GM11168 (cell line): ENCODE measurements at regions not wholly inside any gene's neighbourhood (a gene's known extent, or its start where the extent isn't known, plus 50 kb on each side); places are given as distances from the start of the nearest gene placed in this dataset.

Source experiments
- in situ Hi-C: fragments of 300-500 bp; cut with MboI; formaldehyde crosslinking; loops from one replicate; pipeline ENCODE4 v1.12.0; 2022; ENCODE audit warnings: low sequenced_read_pairs; ENCODE audit not compliant: unreplicated experiment

DNA sequence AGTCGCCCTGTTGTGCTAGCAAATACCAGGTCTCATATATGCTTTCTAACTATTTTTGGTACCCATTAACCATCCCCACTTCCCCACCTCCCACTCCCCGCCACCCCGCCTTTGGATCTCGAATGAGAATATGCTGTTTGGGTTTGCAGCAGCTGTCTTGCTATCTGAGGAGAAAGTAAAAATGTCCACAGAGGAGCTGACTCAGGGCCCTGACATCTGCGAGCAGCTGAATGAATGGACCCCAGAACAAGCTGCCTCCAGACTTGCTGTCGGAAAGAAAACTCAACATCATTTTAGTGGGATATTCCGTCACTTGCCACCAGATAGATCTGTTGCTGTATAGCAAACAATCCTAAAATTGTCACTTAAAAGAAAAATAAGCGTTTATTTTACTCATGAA is 103.7 kb downstream of the LINC00237 start:
- in situ Hi-C loops = no loop called here

DNA sequence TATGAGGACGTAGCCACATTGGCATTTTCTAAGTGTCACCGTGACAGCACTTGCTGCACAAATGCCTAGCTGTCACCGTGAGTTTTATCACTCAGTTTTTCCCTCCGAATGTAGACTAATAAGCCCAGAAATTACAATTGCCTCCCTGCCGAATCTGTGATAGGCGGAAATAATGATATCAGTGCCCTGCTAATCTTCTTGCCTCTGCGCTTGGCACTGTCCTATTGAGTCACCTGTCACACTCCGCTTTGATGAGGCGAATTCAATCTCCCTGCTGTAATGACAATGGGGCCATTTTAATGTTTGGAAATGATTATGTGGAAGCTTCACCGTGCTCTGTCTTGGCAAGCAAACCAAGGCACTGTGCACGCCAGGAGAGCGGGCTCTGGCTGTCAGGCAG is 112.8 kb downstream of the LINC00237 start:
- in situ Hi-C loops = no loop called here

DNA sequence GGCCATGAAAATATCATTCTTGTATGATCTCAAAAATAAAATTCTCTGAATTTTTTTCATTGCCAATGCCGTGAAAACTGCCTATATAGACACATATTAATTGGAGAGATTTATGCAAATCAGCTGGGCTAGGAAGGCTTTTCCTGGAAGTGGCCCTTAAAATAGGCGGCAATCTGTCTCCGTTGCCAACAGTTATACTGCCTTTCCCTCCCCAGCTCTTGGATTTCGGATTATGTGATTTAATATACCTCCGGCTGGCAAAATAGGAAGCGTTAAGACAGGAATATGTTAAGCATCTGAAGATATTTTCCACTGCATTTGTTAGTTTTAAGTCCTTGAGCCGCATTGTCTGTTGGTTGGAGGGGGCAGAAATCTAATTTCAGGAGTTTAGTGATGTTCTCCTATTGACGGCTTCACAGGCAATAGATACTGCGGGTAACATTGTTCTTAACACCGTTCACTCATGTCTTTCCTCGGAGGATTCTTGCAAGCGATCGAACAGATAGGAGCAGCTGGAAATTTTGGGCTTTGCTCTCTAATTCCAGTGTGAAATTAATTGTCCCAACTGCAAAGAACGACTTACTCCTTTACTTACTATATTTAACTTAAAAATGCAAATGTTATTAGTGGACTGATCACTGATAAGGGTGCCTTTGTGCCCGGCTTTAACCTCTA is 113.3 kb downstream of the LINC00237 start:
- in situ Hi-C loops = no loop called here

DNA sequence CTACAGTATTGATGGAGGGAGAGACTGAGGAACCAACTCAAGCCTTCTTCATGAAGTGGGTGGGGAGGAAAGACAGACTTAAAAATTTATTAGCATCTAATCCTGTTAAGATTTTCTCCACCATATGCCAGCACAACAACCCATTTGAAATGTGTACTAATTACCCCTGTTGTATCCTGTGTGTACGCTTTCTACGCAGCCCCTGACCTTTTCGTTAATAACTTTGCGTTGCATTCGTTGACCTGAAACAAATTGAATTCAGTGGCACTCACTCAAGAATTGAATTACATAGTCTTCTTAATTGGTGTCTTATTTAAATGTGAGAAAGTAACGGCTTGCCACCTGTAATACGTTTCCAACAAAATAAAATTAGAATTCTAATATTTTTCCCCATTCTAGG is 113.9 kb downstream of the LINC00237 start:
- in situ Hi-C loops = no loop called here

DNA sequence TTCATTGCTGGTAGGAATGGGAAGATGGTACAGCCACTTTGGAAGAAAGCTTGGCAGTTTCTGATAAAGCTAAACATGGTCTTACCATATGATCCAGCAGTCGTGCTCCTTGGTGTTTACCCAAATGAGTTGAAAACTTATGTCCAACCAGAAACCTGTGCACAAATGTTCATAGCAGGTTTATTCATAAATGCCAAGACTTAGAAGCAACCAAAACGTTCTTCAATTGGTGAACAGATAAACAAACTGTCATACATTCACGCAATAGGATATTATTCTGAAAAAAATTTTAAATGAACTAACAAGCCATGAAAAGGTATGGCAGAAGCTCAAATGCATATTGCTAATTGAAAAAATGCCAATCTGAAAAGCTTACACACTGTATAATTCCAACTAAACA is 117.1 kb downstream of the LINC00237 start:
- in situ Hi-C loops = no loop called here

DNA sequence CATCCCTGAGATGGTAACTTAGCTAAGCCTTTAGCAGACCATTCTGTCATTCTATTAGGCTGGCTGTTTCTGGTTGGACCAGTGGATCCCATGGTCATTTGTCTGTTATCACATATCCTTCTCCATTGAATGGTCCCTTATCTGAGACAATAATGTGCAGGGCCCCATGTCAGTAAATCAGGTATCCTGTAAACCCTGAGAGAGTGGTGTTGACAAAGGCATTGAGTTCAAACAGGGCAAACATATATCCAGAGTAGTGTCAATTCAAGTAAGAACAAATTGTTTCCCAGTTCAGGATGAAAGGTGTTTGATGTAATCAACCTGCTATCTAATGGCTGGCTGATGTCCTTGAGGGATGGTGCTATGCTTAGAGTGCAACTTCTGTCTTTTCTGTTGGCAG is 126.2 kb downstream of the LINC00237 start:
- in situ Hi-C loops = no loop called here

DNA sequence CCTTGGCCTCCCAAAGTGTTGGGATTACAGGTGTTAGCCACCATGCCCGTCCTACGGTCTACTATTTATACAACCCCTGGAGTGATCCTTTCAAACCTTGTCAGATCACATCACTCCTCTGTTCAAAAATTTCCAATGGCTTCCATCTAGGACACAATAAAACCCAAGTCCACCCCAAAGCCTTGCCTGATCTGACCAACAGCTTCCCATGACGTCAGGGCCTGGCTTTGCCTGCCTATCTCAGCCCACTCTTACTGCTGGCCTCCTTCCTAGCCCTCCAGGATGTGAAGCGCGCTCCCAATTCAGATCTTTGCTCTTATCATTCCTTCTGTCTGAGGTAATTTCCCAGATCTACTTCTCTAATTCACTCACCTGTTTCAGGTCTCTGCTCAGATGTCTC is 128.4 kb downstream of the LINC00237 start:
- in situ Hi-C loops = no loop called here

DNA sequence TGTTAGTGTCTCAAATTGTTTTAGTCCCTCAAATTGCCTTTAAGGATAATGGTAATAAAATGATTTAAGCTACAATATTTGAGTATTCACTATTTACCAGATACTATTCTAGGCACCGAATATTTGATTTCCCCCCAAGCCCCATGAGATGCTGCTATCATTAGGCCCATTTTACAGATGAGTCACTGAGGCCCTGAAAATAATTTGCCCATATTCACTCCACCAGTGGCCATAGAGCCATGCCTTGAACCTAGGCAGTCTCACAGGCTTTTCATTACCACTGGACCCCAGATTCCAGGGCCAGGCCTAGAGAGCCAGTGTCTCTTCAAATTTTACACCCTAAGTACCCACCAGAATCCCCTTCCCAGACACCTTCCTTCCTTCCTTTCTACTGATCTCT is 133.7 kb downstream of the LINC00237 start:
- in situ Hi-C loops = no loop called here

DNA sequence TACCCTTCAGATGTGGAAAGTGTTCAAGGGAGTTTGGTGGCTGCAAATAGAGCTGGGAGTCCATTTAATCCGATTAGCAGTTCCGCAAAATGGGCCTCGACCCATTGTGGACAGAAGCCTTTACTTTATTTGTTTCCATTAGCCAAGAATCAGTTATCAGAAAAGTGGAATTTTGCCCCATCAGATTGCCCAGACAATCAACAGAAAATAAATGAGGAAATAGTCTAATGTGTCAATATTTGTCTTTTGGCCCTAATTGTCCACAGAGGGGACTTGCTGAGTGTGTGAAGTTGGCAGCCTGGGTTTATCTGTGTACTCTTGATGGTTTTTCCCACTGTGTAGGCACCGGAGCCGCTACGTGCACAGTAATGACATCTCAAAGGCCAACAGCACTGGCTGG is 134.3 kb downstream of the LINC00237 start:
- in situ Hi-C loops = no loop called here

DNA sequence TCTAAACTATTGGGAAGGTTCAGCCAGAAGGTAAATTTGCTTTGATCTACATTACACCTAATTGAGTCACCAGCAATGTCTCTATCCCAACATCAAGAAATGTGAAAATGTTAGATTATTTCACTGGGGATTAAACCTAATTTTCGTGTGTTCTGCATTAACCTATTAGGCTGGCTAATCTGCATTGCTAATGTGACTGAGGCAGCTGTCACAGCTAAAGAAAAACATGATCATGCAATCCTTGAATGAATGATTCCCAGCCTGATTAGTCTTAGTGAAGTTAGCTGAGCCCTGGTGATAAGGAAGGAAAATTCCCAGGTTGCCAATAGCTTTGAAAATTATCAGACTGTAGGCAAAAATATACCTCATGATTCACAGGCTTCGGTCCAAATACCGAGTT is 135.3 kb downstream of the LINC00237 start:
- in situ Hi-C loops = no loop called here

DNA sequence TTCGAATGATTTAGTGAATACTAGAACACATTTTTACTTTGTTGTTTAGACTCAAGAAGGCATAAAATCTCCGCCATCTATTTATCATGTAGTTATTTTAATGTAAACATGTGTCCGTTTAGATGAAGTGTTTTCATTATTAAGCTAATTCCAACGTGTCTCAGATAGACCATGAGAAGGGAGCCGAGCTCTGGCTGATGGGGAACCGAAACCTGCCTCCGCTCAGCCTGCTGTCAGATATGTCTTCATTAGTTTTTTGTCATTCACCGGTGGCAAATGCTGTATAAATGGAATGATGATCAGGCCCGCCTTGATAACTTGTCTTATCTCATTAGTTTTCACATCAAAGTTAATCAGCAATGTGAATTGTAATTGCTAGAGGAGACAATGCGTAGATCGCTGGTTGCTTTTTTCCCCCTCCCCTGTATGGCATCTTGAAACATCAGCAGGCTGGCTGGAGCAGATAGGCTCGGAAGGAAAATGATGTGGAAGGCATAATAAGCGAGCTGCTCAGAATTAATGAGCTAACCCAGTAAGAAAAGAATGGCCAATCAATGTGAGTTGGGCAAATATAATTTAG is 136.4 kb downstream of the LINC00237 start:
- in situ Hi-C loops = no loop called here

DNA sequence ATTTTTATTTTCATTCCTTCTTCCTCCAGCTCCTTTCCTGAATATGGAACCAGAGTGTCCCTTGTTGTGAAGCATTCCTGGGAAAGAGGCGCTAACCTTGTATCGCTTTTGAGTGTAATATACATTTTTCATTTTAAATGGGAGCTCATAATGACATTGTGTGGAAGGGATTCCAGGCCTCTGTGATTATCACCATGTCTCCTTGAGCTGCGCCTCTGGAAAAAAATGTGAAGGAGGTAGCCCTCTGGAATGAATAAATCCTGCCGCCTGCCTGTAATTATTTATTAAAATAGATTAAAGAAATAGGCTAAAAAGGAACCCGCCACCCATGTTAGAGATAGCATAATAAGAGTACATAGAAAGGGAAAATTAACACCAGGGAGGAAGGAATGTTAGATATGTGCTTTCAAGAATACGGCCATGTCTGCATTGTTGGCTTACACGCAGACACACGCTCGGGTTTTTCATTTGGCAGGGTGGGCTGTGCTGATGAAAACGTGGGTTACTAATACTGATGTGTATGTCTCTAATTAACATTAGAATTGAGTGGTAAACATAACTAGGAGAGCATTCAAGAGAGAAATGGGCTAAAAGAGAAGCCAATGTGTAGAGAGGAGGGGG is 138.5 kb downstream of the LINC00237 start:
- in situ Hi-C loops = no loop called here

DNA sequence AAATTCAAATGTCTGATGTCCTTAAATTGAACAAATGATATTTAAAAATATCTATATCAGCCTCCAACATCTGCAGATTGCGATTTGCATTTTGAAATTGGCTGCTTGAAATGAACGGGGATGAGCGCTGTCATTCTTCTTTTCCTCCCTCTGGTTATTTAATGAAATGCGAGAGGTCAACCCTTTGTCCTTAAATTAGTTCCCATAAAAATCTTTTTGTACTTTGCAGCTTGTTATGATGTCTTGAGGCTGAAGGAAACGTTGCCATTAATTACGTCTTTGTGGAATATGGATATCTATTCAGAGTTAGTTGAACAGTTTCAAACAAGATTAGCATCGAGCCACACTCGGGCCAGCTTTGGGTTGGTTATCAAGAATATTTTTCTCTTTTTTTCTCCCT is 140.0 kb downstream of the LINC00237 start:
- in situ Hi-C loops = no loop called here

DNA sequence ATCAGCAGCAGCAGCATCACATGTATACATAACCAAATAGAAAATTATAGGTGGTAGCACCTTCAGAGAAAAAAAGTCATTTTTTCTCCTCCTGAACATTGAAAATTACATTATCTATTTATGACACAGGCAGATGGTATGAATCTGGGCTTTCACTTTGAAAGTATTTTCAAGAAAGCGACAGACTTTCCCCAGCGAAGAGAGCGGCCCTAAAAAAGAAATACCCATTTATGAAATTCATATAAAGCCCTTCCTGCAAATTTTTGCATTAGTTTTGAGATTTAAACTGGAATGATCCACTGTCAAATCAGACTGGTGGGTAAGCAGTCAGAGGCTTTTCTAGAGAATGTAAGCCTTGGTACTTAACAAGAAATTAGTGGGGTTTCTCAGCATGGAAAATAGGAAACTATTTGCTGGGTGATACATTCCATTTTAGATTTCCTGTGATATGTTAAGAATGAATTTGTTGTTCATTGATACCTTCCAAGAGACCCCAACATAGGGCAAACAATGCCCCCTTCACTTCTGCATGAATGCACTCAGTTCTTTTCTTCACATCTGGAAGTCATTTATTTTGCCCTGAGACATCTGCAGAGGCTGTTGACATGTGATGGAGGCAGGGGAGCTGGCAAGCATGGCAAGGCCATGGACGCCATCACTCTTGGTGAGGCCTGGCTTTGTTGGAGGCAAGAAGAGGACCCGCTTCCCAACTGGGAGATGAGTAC is 147.0 kb downstream of the LINC00237 start:
- in situ Hi-C loops = no loop called here

DNA sequence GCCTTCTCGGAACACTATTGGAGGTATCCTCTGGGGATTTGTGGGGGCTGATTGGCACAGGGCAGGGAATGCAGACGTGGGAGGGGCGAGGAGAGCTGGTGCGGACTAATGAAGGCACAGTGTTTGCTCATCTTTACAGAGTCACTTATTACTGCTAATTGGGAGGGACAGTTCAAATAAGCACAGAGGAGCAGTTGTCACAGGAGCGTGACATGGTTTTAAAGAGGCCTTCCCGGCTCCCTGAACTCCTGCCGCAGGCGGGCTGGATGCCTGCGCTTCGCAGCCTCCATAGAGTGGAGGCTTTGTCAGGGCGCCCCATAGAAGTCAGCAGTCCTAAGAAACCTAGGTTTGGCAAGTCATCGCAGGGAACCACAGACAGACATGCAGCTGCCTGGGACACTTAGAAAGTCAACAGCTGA is 149.6 kb downstream of the LINC00237 start:
- in situ Hi-C loops = no loop called here

DNA sequence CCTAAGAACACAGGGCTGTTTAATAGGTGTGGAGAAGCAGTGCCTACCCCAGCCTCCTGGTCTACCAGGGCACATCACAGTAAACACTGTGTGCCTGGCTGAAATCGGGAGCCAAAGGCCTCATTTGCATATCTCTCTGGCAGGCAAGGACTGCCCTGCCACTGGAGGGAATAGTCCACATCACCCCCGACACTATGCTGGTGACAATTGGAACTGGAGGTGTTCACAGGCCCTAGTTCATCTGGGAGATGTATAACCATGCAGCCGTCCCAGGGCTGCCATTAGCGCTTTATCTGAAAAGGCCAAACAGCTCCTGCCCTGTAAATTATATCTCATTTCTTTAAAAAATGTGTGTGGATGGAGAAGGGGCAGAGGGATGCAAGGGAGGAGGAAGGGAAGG is 150.3 kb downstream of the LINC00237 start:
- in situ Hi-C loops = no loop called here

DNA sequence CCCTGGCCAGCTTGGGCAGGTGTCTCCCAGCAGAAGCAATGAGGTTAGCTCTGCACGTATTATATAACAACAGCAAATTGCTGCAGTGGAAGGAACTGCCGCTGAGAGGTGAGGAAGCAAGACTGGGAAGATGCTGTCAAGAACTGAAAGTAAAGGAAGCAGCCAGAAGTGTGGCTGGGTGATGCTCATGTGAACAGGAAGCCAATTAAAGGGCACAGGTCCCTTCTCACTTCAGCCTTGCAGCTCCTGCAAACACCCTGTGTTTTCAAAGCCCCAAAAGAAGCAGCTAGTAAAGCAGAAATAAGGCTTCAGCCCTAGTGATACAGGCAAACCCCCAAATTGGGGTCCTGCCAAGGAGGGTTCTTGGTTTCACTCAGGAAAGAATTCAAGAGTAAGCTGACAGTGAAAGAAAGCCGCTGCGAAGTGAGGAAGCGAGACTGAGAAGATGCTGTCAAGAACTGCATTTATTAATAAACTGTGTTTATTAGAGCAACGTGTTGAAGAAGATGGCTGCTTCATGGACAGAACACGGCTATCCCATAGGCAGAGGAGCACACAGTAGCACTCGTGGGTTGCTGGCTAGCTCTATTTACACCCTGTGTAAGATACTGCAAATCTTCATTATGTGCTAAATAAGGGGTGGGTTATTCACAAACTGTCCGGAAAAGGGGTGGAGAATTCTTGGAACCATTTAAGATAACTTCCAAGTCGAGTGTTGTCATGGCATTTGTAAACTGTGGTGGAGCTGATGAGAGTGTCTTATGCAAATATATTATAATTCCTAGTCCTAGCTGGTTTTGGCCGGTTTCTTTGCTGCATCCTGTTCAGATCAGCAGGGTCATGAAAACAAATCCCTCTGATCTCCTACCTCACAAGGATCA is 152.2 kb downstream of the LINC00237 start:
- in situ Hi-C loops = no loop called here

DNA sequence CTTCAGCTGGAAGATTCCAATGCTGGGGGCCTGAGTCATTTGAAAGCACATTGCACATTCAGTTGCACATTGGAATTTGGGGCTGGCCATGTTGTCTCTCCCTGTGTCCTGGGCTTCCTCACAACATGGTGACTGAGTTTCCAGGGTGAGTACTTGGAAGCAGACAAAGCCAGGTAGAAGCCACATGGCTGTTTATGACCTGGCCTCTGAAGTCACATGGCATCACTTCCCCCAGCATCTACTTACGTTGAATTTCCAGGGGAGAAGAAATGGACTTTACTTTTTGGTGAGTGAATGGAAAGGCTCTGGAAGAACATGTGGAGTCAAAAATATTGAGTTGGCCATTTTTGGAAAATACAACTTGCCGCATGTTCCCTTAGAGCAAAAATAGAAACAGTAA is 155.5 kb downstream of the LINC00237 start:
- in situ Hi-C loops = no loop called here

DNA sequence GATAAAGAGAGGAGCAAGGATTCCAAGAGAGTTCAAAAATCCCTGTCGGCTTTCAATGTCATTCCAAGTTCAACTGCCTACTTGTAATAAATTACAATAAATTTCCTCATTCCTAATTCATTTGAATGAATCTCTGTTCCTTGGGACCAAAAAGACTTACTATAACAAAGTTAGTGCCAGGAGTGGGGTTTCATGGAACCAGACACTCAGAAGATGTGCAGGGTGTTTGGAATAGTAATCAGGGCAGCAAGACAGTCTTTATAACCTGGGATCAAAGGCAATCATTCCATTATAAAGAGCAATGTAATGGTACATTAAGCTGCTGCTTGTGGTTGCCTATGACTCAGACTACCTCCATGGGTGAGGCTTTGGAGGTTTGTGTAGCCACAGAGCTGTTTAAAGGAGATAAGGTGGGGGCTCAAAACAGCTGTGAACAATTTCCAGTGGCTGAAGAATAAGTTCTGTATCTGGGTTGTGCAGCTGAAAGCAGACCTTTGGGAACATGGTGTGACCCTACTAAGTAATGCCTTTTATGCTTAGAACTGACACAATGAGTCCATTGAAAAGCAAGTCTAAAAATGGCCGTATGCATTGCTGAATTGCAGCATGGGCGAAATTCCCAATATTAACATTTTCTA is 159.9 kb downstream of the LINC00237 start:
- in situ Hi-C loops = no loop called here

DNA sequence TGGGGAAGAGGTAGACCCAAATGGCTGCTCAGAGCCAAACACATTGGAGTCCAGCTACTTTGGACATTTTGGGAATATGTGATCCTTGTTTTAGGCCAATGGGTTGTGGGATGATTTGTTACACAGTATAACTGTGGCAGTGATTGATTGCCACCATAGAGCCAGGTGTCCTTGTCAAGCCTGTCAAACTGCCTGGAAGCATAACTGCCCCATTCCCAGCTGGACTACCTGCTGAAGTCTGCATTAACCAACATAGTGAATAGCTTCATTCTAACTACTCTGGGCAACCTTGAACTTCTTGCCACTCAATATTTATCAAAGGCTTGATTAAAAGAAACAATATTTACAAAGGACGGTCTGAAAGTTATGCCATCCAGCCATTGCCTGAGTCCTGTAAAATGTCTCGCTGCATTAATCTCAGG is 164.7 kb downstream of the LINC00237 start:
- in situ Hi-C loops = no loop called here
